HG03565 (cell line): ENCODE measurements at regions not wholly inside any gene's neighbourhood (a gene's known extent, or its start where the extent isn't known, plus 50 kb on each side); places are given as distances from the start of the nearest gene placed in this dataset.
A peak's percentile ranks its signal among the peaks of the same experiment; 100 is the strongest.
"Not testable (repeated sequence)": the region's sequence is repeated elsewhere in the genome, so short reads cannot be mapped to it uniquely, and the experiment has no call there.

Source experiments
- ATAC-seq: cut with Tn5 transposase; IDR thresholded peaks from one replicate; pipeline ENCODE4 v1.9.1; 2021; ENCODE audit warnings: mild to moderate bottlenecking, moderate library complexity; ENCODE audit not compliant: unreplicated experiment

DNA sequence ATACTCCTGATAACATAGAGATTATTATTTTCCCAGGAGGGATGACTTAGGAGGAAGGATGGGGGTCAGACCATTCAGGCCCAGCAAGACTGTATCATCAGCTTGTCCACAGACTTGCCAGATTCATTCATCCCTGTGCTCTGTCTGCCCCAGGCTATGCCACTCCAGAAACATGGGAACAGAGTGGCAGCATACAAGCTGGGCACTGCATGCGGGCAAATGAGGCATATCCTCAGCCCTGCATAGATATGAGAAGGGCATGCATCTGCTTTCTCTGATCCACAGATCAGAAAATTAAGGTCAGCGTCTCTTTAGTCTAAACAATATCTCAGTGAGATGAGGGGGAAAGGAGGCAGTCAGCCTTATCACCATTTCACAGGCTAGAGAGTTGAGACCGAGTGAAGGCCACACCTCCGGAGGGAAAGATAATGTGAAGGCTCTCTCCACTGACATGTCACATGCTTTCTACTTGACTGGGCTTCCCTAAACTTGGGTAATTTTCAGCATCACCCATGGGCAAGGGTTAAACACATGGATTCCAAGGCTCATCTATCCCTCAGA is 140.5 kb downstream of the TFAP2B start:
- ATAC-seq, result no peak

DNA sequence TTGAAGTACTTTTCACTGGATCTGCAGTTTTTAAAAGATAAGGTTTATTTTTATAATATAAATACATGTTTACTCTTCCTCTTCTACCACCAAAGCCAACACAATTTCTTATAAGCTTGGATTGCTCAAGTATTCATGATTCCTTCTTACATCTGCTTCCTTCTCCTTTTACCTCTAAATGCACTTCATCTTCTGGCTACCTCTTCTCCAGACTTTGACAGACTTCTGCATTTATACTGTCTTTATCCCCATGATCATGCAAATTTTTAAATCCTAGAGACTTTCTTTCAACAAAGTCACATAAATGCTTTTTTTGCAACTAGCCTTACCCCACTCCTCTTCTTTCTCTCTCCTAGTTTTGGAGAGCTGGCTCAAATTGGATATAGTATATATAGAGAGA is 142.9 kb downstream of the TFAP2B start:
- ATAC-seq, result no peak

DNA sequence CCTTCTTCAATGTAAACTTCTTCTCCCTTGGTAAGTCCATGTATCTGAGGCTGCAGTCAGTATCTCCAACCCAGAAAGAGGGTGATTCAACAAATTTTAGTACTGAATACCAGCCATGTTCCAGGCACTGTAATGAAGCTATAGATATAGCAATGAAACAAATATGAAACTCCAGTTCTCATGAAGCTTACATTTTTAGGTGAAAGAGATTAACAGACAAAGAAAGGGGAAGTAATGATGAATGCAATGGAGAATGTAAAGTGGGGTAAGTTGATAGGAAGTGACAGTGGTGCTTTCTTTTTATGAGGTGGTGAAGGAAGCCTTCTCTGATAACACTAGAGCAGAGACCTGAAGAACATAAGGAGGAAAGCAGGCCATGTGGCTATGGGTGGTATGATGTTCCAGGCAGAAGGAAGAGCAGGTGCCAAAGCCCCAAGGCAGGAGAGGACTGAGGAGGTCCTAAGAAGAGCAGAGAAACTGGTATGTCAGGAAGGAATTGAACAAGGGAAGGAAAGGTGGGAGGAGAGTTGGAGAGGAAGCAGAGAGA is 143.6 kb downstream of the TFAP2B start:
- ATAC-seq, result no peak

DNA sequence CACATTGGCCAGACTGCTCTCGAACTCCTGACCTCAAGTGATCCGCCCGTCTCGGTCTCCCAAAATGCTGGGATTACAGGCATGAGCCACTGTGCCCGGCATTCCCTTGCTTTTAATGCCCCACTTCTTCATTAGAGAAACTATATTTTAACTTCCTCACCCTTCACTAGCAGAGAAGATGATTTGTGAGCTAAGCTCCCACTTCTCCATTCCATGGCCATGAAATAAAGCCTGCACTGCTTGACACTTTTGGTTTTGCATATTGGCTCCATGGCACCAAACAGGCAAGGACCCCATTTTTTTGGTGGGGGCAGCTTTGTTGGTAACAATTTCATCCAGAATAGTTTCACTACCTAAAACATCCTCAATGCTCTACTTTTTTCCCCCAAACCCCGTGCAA is 145.3 kb downstream of the TFAP2B start:
- no peak for ATAC-seq

DNA sequence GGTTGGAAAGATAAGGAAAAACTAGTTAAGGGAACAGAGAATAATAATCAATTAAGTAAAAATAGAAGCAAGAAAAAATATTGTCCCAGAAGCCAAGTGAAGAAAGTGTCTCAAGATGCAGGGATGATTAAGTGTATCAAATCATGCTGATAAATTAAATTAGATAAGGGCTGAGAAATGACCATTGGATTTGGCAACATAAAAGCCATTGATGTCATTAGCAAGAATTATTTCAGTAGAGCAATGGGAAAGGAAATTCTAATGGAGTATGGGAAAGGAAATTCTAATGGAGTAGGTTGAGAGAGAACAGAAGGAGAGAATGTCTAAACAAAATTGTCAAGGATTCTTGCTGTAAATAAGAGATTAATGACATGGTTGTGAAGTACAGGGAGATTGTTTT is 146.8 kb downstream of the TFAP2B start:
- ATAC-seq, result no peak

DNA sequence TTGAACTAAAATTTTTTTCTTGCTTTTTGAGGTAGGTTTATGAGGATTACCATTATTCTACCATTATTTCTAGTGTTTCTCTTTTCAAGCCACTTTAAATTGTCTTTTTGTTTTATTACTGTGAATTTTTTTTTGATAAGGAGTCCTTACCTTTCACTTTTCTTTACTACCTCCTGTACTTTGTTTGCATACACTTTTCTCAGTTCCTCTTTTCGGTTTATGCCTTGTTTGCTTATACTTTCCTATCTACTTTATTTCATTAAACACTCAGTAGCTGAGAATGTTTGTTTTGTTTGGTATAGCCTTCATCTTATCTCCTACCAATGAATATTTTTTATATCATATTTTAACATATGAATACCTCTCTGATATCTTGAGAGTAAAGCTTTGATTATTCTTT is 147.9 kb downstream of the TFAP2B start:
- ATAC-seq, result peak; percentile 90

DNA sequence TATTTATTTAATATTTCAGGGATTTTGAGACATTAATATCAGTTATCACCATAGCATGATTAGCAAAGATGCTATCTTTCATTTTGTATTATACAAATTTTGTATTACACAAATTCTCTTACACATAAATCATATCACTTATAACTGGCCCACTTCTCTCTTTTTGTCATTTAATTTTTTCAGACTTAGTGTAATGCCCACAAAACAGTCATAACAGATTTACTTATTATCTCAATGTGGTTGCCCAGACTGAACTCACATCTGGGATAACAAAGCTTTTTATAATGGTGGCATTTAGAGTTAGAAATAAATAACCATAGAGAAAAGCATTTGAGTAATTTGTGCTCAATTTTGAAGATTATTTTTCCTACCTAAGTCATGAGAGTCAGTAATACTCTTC is 148.3 kb downstream of the TFAP2B start:
- peak; percentile 35 for ATAC-seq

DNA sequence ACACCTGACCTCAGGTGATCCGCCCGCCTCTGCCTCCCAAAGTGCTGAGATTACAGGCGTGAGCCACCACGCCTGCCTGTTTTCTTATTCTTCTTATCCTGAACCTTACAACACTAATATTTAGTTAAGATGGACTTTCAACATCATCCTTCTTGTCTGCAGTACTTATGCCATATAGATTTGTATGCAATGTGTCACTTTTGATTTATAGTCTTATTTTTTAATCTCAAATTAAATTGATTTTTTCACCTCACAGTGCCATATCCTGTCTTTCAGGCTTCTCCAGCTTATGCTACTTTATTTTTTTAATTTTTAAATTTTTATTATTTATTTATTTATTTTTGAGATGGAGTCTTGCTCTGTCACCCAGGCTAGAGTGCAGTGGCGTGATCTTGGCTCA is 149.6 kb downstream of the TFAP2B start:
- not testable (repeated sequence) for ATAC-seq

DNA sequence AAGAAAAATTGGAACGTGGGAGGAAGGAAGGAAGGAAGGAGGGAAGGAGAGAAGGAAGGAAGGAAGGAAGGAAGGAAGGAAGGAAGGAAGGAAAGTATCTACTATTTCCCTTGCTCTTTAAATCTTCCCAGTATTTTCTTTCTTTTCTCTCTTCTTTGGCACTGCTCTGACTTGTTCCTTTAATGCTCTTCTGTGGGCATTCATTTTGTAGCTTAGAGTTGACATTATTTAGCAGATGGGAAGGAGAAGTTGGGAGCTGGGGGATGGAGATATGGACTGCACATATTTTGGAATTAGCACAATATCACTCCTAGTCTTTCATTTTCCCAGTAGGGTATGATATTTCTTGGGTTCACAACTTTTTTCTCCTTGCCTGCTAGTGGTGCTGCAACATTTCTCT is 152.2 kb downstream of the TFAP2B start:
- ATAC-seq, result no peak

DNA sequence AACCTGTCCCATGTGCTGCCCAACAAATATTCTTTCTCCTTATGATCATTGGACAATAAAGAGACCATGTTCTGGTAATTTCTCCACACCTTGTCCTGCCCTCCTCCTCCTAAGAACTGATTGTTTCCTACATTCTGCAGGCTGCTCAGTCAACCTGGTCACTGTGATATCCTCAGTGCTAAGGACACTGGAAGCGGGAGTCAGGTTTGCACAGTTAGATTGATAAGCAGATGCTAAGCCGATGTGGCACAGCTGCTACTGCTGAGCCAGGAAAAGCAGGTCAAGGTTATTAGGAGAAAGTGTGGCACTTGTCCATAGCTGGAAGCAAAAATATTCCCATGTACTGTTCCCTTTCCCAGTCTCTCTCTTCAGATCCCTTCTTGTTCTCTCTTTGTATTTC is 154.8 kb downstream of the TFAP2B start:
- ATAC-seq, result no peak

DNA sequence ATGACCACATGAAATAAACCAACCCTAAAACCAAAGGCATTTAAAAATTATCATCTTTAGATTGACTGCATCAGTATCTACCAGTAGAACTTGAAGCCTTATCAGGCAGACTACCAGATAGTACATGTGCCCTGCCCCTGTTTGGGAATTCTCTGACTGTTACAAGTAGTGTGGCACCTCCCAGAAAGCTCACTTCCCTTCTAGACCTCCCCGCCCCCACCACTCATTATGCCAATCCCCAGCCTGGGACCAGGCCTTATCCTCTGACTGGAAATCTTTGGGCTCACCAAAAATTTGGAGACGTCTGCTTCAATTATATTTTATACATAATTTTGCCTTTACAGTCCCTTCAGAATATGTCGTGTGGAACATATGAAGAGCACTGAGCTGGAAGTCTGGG is 155.6 kb downstream of the TFAP2B start:
- no peak for ATAC-seq

DNA sequence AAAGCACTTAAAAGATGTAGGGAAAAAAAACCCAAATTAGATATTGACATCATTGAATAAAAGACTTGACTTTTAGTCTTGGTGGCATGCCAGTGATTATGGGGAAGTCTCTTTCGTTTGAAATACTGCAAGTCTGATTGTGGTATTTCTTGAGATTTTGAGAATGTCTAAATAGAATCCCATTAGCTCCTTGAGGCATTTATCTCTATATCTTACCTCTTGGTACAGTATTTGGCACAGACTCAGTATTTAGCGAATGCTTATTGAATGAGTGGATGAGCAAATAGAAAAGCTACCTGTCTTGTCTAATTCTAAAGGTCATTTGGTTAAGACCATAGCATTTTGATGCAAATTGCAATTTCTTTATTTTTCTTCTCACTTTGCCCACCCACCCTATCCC is 156.5 kb downstream of the TFAP2B start:
- no peak for ATAC-seq

DNA sequence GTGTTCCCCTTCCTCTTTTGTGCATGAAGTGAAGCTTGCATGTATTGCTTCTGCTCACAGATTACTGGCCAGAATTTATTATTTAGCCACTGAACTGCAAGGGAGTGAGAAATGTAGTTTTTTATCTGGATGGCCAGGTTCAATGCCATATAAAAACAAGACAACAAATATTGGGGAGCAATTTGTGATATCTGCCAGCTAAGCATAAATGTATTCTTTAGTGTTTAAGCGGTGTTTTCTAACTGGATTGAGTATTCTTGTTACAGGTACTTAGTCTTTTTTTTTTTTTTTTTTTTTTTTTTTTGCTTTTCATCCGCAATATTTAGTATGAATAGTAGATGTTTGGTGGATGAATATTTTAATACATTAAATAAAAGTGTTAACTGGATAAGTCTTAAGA is 158.2 kb downstream of the TFAP2B start:
- ATAC-seq, result no peak

DNA sequence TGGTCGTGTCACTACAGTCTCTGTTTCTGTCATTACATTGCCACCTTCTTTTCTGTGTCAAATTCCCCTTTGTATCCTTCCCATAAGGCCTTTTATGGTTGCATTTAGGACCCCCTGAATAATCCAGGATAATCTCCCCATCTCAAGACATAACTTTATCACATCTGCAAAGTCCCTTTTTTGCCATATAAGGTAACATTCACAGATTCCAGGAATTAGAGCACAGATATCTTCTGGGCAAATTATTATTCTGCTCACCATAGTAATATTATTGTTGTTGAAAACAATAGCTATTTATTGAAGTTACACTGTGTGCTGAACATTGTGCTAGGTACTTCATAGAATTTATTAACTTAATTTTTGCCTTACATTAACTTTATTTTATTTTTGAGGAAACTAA is 159.1 kb downstream of the TFAP2B start:
- no peak for ATAC-seq

DNA sequence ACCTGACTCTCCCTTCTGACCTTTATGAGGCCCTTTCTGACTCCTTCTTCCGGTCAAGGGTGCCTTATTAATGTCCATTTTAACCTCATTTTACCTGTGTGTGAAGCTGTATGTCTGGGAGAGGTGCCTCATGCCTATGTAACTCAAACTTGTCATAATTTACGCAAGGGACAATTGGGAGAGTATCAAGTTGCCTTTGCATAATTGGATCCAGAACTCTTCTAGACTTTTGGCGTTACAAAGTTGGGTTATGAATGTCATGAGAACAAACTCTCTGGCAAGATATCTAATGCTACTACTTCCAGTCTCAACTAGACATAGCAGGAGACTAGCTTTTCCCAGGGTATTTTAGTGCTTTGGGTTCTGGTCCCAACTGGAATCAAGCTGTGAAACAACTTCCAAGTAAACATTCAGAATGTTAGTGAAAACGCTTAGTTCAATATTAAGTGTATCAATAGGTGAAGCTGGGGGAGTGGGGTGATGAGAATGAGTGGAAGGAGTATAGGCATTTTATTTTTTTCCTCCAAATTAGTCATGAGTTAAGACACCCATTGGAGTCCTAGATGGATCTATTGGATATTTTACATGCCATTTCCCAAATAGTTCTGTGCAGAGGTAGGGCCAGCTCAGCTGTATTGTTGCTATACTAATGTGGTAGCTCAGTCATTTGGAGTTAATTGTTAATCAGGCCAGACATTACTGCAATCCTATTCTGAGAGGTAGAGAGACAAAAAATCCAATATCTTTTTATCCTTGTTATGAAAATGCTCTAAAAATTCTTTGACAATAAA is 159.9 kb downstream of the TFAP2B start:
- no peak for ATAC-seq

DNA sequence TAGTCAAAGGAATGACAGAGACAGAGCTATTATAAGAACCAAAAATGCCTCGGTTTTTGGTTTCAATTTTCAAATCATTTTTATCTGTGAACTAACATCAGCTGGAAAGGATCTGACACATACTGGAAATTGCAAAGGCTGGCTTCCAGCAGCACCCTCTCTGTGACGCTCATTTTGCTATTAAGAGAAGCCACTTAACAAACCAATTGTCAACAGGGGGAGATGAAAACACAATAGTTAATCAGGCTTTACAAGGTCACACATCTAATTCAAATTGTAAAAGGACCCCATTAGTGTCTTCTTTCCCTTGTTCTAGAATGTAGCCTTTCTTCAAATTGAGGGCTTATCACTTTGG is 160.5 kb downstream of the TFAP2B start:
- no peak for ATAC-seq

DNA sequence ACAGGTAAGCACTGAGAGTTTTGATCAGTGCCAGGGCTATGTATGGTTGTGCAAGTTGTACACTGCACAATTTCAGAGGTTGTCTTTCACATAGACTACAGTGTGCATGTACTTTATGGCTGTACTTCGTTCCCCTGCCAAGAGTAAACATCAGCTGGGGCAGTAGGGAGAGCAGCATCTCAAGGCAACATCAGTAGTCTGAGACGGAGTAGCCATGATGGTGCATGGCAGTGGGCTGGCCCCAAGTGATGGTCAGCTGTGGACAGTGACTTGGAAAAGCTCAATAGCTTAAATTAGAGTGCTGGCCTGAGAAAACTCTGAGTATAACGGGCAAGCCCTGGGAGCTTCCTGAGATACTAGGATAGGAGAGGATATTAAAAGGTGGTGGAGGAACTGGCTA is 165.5 kb downstream of the TFAP2B start:
- ATAC-seq, result no peak

DNA sequence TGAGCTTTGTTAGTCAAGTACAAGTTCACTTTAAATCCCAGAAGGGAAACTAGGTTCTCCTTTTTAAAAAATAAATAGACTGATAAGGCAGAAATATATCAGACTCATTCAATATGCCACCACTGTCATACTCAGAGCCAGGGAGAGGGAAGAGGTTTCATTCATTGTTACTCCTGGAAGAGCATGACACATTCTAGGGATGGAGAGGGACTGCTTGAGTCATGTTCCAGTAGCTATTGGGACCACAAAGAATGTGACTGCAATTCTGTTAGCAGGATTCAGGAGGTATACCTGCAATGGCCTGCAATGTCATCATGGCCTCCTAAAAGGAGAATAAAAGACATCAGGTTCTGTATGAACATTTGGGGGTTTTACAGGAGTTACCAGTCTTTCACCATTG is 167.6 kb downstream of the TFAP2B start:
- ATAC-seq, result no peak

DNA sequence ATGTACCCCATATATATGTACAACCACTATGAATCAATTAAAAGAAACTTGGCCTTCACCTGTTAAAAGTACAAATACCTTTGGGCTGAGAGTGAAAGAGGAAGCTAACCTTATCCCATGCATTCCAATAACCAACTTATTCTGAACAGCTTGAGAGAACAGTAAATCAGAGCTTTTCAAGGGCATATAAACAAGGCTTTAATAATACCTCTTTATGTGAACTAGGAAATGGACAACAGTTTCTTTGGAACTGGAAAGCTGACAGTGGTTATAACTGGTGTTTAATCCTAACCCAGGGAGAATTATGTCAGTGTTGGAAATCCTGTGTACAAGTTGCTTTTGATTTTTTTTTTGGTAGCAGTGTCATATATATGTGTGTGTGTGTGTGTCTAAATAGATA is 170.5 kb downstream of the TFAP2B start:
- ATAC-seq, result no peak

DNA sequence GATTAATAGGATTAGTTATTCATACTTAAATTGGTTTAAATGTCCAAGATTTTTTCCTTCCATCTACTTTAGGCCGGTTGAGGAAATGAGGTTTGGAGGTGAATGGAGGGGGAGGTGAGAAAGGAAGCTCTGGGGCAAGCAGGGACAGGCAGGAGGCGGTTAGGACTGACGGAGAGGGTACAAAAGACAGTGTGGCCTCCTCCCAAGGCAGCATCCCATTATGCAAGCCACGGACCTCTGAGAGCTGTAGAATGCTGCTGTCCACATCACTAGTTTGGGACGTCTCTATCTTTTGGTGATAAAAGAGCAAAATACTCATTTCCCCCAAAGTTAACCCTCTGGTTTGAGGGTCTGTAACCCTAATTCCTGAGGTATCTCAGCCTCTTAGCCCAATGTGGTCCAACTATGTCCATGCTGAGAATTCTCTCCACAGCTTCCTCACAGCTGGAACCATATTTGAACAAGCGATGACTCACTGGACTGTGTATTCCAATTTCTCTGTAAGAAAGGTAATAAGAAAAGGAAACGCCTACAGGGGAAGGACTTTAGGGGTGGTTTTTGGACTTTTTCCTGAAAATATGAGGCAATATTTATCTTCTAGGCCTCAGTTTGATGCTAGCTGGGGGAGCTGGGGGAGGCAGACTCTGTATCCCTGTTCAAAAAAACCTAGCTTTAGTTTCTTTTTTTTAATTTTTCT is 172.2 kb downstream of the TFAP2B start:
- ATAC-seq, result no peak

DNA sequence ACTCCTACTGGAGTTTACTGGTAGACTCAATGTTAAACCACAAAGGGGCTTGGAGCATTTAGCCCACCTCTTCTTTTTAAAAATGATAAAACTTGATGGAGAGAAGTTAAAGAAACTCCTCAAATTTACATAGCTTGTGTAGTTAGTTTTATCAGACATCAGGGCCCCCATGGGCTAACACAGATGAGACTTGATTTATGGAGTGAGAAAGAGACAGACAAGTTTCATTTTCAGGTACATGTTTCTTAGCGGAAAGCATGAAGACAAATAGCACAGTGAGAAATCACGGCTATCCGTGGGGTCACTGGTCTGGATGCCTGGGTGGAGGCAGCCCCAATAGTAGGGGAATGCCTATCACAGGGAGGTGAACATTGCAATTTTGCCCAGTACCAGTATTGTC is 173.6 kb downstream of the TFAP2B start:
- ATAC-seq, result no peak
